Vagina (tissue), 2 donors: ENCODE measurements at regions not wholly inside any gene's neighbourhood (a gene's known extent, or its start where the extent isn't known, plus 50 kb on each side); places are given as distances from the start of the nearest gene placed in this dataset.

Source experiments
- POLR2A ChIP-seq, 2 donors: fragments of 450-650 bp; IDR thresholded peaks; one replicate each; pipeline ENCODE4 v1.6.1; 2017; ENCODE audit warnings: antibody characterized with exemption in 2 of 2, mild to moderate bottlenecking in 2 of 2, moderate library complexity in 2 of 2
- TF ChIP-seq, protein P1 (sequence below), 3 experiments: fragments of 450-650 bp in 2 of 3; fragments of 200-600 bp in 1 of 3; sonication (generic) in 1 of 3; IDR thresholded peaks; one replicate each; pipeline ENCODE4 v1.5.1; 2017 to 2019; ENCODE audit warnings: antibody characterized with exemption in 3 of 3, mild to moderate bottlenecking in 2 of 3, moderate library complexity in 2 of 3

GRCh38 chr4:112818594-112818965 is 181.6 kb downstream of the LARP7 start:
- TF ChIP-seq, protein P1, sequence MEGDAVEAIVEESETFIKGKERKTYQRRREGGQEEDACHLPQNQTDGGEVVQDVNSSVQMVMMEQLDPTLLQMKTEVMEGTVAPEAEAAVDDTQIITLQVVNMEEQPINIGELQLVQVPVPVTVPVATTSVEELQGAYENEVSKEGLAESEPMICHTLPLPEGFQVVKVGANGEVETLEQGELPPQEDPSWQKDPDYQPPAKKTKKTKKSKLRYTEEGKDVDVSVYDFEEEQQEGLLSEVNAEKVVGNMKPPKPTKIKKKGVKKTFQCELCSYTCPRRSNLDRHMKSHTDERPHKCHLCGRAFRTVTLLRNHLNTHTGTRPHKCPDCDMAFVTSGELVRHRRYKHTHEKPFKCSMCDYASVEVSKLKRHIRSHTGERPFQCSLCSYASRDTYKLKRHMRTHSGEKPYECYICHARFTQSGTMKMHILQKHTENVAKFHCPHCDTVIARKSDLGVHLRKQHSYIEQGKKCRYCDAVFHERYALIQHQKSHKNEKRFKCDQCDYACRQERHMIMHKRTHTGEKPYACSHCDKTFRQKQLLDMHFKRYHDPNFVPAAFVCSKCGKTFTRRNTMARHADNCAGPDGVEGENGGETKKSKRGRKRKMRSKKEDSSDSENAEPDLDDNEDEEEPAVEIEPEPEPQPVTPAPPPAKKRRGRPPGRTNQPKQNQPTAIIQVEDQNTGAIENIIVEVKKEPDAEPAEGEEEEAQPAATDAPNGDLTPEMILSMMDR (IDR thresholded peaks at IDR 0.05) = no peak
- no peak for TF ChIP-seq POLR2A (IDR thresholded peaks at IDR 0.05)
